ENCODE measurements at regions not wholly inside any gene's neighbourhood (a gene's known extent, or its start where the extent isn't known, plus 50 kb on each side); places are given as distances from the start of the nearest gene placed in this dataset.
A peak's percentile ranks its signal among the peaks of the same experiment; 100 is the strongest.
"Not testable (repeated sequence)": the region's sequence is repeated elsewhere in the genome, so short reads cannot be mapped to it uniquely, and the experiment has no call there.

DNA sequence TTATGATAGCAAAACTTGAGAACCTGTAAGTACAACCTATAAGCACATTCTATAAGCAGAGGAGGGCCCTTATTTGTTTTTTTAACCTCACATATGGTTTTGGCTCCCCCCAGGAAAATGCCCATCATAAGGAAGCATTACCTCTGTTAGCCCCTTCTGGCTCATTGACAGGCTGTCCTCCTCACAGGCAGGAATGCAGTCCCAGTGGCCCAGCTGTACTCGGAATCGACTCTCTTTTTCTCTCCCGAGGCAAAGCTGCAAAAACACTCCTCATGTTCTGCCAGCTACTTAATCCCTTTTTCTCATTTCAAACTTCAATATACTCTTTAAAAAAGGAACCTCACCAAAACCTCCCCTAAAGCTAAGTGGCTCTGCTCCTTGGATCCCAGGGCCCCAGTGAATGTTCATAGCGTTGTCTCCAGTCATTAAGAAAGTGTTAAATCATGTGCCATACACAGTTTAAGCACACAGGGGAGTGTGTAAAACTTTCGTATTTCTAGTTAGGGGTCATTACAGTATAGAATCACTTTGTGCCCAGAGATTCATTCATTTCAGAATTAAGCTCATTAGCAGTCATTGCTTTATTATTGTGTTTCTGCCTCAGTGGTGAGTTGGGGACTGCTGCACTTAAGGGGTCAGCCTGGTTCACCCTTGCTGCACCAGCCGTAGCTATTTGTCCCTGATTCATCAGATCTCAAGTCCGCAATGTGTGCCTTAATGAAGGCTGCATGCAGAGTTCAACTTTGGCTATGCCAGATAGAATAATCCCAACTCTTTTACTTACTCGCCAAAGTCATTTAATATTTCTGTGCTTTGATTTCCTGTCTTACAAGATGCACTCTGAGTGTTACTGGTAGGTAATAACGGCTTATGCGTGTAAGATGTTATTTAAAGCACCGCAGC, 57.6 kb downstream of the JRKL start:
- DNase-seq, result no peak

DNA sequence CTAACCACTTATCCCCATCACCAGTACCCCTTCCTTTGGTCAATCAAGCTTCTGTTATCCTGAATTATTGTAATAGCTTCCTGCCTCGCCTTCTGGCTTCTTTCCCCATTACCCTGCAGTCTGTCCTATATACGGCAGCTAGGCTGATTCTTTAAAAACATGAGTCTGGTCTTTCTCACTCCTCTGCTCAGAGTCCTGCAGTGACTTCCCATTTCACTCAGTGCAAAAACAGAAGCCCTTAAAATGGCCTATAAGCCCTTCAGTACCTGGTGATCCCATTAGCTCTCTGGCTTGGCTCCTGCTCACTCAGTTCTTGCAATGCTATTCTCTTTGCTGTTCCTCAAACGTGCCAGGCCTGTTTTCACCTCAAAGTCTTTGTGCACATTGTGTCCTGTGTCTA, 58.4 kb downstream of the JRKL start:
- no peak for DNase-seq

DNA sequence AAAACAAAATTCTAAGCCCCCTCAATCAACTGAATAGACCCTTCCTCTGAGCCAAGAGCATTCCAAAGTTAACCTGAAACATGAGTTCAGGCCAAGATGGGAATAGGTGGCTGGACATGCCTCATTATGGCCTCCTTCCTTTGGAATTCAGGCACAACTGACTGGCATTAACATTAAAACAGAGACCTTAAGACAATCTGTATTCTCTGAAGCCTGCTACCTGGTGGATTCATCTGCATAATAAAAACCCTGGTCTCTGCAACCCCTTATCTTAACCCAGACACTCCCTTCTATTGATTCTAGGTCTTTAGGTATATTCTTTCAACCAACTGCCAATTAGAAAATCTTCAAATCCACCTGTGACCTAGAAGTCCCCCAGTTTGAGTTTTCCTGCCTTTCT, 66.3 kb downstream of the JRKL start:
- DNase-seq, result no peak

DNA sequence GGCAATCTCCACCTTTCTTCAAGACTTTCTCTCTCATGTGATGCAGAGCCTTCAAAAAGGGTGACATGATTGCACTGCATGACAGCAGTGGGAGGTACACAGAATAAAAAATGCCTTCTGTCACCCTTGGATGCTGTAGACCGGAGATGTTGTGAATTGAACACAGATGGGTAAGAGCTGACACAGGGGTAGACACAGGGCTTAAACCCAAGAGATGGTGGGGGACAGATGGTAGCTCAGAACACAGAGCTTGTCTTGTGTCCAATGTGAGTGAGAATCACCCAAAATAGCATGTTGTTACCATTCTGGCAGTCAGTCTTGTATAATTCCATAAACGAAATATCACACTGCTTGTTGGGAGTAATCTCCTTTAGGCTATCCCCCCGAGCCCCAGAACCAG, 69.9 kb downstream of the JRKL start:
- DNase-seq, result no peak

DNA sequence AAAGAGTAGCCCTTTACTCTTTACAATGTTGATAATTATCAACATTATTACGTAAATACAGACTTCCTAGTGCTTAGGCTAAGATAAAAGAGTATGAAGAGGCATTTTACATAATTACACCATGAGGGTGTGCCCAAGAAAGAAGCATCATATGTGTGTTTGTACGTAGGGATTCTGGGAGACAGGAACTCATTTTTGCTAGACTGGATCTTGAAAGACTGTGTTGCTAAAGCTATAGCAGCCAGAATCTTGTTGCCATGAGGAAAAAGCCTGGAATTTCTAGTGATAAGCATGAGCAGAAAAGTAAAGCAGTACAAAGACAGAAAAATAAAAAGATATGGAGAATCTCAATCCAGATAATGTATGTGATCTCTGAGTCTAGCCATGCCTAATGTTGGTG, 72.1 kb downstream of the JRKL start:
- DNase-seq, result no peak

DNA sequence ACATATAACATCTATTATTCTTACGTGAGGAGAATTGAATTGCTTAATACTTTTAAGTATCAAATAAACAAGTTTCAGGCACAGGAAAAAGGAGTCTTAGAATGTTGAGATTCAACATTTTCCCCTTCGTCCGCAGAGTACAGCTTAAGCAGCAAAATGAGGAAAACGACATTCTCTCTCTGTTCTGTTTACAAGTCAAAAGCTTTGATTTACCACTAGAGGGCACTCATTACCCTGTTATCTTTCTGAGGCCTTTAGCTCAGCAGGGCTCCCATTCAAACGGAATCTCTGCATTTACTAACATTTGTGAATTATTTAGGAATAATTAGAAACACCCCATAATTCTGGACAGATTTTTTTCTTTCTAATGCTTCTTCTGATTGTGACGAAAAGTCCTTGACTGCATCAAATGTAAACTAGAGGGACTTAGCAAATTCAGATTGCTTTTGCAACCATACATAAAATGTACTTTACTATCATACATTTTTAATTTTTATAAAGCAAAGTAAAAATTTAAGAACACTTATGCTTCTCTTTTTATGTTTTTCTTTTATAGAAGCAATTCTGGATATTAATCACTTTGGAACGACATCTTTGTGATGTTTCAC, 75.0 kb downstream of the JRKL start:
- peak; percentile 77 for DNase-seq

DNA sequence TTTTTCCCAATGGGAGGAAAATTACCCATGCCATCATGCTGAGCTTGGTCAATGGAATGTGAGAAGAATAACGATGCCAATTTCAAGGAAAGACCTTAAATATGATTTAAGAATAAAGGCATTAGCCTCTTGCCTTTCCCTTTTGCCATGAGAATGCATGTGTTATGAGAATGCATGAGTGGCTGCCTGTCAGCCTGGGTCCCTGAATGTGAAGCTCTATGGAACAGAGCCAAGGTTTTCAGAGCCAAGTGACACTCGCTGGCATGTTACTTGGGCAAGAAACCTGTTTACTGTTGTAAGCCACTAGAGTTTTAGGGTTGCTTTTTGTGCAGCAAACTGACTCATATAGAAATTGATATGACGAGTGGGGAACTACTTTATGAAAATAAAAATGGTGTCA, 75.7 kb downstream of the JRKL start:
- no peak for DNase-seq

DNA sequence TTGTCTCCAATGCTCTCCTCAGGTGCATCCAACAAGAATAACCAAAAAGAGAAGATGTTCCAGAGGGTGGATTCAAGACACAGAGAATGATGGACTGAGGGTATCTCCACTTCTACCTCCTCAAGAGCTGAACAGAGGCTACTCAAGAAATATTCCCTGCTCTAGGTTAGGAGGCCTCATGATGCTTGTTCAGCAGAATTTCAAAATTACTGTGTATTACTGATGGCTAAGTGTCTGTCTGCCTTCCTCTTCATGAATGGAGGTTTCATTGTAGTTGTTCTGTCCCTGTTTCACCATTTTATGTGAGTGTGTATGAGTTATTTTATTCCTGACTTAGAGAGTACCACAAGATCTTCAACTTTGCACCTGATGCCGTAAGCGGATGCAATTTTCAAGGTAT, 76.8 kb downstream of the JRKL start:
- no peak for DNase-seq

DNA sequence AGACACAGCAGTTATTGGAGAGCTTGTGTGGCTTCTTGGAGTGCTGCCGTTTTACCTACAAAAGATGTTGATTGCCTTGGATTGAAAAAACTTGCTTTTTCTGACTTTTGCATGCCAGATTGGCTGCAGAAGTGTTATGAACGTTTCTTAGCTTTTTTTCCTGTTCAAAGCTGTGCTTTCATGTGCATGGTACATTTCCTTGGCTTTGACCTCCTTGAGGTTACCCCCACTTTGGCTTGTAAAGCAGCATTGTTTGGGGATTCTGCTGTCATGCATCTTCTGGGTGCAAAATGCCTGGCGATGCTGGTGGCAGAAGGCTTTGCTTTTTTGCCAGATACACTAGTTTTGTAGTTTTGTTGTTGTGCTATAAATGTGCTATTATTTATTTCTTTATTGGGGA, 80.0 kb downstream of the JRKL start:
- DNase-seq, result no peak

DNA sequence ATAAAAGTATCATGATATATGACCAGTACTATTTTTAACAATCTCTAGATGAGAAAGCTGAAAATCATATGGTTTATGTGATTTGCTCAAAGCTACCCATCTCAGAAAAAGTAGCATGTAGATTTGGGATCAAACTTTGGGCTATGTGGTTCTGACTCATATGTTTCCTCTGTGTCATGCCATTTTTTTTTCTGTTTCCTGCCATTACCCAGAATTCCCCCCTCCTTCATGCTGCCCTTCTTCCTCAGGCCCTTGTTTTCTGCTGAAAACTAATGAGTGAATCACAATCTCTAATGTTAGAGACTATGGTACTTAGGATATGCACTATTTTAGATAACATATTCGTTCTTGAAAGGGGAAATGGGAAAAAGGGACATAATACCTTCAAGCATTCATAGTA, 80.7 kb downstream of the JRKL start:
- no peak for DNase-seq

DNA sequence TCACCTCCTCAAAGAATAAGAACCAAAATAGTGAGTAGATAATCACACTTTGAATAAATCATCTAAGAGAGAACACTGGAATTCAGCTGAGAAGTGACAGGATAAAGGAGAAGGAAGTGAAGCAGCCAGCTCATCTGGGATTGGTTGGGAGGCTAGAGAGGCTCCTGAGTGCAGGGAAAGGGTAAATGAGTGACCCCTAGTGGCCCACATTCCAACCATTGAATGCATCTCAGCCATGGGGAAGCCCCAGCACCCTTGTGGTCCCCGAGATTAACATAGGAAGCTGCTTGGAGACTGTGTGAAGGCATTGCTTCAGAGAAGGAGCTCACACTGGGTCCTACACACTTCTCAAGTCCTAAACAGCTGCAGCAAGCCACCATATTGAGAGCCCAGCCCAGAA, 82.3 kb downstream of the JRKL start:
- DNase-seq, result no peak

DNA sequence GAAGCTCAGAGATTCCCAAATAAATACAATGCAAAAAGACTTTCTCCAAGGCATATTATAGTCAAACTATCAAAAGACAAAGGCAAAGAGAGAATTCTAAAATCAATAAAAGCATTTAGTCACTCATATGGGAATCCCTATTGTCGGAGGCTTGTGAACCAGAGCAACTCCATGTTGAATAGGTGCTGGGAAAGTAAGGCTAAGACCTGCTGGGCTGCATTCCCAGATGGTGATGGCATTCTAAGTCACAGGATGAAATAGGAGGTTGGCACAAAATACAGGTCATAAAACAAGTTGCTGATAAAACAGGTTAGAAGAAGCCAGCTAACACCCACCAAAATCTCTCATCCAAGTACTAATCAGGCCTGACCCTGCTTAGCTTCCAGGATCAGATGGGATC, 84.5 kb downstream of the JRKL start:
- no peak for DNase-seq

DNA sequence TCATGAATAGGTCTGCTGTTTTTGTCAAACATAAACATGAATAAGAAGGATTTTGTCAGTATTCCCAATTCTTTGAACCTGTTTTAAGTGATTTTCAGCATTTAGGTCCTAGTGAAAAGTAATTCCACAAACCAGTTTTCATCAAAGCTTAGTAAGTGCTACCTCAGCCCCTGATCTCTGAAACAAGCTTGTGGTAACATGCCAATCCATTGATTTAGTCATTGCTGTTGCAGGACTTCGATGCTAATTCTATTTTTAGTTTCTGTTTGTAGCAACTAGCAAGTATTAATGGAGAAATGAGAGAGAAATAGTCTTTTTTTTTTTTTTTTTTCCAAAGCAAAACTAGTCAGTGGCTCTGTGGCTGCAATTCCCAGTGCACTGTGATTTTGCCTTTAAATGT, 91.4 kb downstream of the JRKL start:
- no peak for DNase-seq

DNA sequence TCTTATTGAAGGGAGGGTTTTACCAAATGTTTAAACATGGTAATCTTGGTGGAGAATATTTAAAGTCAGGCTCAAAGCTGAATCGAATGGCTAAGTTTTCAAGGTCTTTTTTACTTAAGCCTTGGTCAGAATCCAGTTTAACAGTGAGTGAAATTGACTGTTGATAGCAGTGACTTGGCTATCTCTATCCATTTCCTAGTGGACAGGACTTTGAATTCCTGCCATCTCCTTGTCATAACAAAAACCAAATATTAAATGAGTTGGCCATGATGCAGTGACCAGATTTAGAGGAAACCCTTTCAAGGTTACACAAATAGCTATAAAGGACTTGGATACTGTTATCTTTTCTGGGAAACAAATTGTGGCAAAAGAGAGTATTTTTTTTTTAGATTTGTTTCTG, 92.0 kb downstream of the JRKL start:
- DNase-seq, result no peak

DNA sequence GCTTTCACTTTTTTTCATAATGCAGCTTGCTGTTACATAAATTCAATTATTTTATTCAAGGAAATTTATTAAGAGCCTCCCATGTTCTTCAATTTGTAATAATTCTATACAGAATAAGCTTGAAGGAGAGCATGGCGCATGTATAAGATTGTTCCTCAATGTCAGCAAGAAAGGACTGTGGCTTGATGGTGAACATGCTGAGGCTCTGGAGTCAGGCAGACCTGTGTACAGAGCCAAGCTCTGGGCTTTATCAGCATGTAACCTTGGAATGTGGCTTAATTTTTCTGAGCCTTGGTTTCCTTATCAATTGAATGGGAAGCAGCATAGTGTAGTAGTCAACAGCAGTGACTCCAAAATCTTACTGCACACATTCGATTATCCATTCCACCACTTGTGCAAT, 92.4 kb downstream of the JRKL start:
- DNase-seq, result no peak

DNA sequence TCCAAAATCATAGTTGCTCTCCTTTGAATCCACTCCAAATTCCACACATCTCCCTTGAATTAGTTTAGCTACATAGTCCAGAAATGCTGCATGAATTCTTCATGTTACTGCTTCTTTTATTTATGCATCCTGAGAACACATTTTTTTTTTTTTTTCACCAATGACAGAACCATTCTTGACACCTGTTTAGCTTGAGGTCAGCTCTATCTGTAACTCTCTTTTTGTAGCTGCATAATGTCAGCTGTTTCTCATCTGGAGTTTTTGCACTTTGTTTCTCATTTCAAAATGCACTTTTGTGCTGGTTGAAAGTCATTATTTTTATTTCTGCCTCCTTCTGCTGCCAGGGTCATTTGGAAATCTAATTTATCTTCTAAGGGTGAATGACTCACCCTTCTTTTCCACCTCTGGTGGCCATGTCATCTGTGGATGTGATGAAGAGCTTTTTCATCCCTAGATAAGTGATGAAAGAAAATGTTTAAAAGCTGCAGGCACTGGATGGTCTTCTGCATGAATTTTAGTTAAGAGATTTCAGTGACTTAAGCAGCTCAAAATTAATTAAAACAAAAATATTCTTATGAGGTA, 93.7 kb downstream of the JRKL start:
- no peak for DNase-seq

DNA sequence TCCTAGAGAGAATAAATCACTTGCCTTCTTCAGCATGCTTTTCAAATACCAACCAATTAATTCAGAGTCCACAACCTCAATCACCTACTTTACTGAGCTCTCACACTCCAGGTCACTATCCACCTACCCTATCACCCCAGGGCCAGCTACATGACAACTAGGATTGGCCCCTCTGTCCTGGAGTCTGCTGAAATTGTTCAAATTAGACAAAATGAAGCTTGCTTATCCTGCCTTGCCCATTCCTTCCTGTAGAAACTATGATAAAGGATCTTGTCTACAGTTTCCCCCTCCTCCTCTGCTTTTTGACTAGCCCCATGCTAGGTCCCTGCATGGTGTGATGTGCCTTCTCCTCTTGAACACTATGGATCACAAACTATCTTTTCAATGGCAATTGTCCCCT, 94.5 kb downstream of the JRKL start:
- no peak for DNase-seq

DNA sequence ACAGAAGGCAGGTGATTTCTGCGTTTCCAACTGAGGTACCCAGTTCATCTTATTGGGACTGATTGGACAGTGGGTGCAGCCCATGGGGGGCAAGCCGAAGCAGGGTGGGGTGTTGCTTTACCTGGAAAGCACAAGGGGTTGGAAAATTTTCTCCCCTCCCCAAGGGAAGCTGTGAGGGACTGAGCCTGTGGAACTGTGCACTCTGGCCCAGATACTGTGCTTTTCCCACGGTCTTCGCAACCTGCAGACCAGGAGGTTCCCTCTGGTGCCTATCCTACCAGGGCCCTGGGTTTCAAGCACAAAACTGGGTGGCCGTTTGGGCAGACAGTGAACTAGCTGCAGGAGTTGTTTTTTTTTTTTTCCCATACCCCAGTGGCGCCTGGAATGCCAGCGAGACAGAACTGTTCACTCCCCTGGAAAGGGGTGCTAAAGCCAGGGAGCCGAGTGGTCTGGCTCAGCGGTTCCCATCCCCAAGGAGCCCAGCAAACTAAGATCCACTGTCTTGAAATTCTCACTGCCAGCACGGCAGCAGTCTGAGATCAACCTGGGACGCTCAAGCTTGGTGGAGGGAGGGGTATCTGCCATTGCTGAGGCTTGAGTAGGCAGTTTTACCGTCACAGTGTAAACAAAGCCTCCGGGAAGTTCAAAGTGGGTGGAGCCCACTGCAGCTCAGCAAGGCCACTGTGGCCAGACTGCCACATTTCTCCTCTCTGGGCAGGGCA, 97.2 kb downstream of the JRKL start:
- peak; percentile 34 for DNase-seq

DNA sequence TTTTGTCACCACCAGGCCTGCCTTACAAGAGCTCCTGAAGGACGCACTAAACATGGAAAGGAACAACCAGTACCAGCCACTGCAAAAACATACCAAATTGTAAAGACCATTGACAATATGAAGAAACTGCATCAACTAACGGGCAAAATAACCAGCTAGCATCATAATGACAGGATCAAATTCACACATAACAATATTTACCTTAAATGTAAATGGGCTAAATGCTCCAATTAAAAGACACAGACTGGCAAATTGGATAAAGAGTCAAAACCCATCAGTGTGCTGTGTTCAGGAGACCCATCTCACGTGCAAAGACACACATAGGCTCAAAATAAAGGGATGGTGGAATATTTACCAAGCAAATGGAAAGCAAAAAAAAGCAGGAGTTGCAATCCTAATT, 99.1 kb downstream of the JRKL start:
- DNase-seq, result not testable (repeated sequence)

DNA sequence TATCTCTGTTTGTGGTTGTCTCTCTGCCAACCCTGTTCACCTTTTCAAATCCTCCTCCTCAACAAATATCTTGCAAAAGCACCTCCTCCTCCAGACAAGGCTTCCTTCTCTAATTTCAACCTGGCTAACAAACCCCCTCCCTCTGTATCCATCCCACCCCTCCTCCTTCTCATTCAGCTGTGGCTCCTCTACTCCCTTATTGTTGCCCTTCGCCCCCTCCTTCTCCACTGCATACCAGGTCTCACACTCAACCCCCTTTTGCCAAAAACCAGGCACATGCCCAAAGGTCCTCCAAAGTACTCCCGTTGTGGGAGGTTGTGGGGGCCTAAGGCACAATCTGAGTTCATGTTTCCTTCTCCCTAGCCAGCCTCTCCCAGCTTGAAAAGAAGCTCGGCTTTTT, 110.6 kb downstream of the JRKL start:
- no peak for DNase-seq

DNA sequence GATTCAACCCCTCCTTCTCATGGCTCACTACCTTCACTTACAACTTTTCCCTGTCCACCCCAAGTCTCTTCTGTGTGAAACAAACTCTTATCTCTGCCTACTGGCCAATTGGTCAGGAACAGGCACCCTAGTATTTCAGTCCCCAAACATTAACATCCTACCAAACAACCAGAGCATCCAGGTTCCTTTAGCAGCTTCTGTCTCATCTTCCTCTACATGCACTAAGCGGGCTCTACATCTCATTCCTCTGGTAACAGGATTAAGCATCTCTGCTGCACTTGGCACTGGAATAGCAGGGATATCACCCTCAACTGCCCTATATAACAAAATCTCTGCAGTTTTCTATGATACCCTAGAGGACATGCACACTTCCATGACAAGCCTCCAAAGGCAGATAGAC, 116.2 kb downstream of the JRKL start:
- no peak for DNase-seq

DNA sequence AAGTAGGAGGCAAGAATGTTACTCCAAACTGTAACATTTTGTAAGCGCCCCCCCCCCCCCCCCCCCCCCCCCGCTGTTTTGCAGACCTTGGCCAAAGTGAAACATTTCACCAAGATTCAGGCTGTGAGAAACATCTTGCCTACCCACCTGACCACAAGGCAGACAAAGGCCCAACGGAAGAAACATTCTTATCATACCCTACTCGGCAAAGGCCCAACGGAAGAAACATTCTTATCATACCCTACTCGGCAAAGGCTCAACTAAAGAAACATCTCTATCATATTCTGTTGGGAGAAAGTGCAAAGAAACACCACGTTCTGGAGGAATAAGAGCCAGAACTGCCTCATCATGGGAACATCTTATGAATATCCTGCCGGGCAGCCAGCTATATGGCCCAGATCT, 117.1 kb downstream of the JRKL start:
- no peak for DNase-seq

DNA sequence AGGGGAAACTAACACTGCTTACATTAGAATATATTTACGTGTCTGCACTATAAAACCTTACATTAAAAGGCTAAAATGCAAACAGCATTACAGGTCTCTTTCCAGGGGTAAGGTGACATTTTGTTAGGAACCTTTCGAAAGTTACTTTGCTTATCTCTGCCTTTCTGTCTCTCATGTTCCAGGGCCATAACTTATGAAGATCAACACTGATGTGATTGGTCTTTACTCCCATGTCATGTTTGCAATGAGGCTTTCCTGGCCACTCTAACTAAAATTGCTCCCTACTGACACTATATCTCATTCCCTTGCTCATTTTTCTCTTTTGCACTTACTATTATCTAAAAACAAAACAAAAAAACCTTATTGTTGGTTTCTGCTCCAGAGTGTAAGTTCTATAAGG, 119.0 kb downstream of the JRKL start:
- DNase-seq, result no peak

Measured in renal pelvis (tissue), 1 donor.